B cell (primary cell): ENCODE measurements at regions not wholly inside any gene's neighbourhood (a gene's known extent, or its start where the extent isn't known, plus 50 kb on each side); places are given as distances from the start of the nearest gene placed in this dataset.

Source experiments
- CTCF ChIP-seq: fragments of 200-600 bp; IDR thresholded peaks from one replicate; pipeline ENCODE4 v1.8.0; 2022; ENCODE audit warnings: antibody characterized with exemption, mild to moderate bottlenecking
- EZH2 ChIP-seq: IDR thresholded peaks from 2 replicates; pipeline ENCODE4 v1.6.1; 2012; ENCODE audit warnings: borderline replicate concordance, low read depth, mild to moderate bottlenecking, moderate library complexity, low read length; ENCODE audit not compliant: insufficient read depth, poor library complexity, severe bottlenecking

GRCh38 chr1:219339466-219339865 is 165.8 kb downstream of the LYPLAL1 start:
- TF ChIP-seq CTCF (no peak), EZH2 (no peak)
